ENCODE measurements at regions not wholly inside any gene's neighbourhood (a gene's known extent, or its start where the extent isn't known, plus 50 kb on each side); places are given as distances from the start of the nearest gene placed in this dataset.

GRCh38 chr17:69872675-69873262, 202.3 kb upstream of the KCNJ16 start:
- no peak for TF ChIP-seq CTCF (IDR thresholded peaks at IDR 0.05; ENCODE audit: extremely low read depth, insufficient read depth, missing control alignments)
- DNase-seq (ENCODE audit: low spot score) = no peak
- in situ Hi-C loops (cut with MboI; ENCODE audit: low pct_unique_long_range_greater_than_20kb, low sequenced_read_pairs, unreplicated experiment) = no loop called here

- in situ Hi-C loops (cut with MboI; ENCODE audit: low pct_unique_long_range_greater_than_20kb, low sequenced_read_pairs, unreplicated experiment) = no loop called here
- TF ChIP-seq CTCF (IDR thresholded peaks at IDR 0.05; ENCODE audit: extremely low read depth, insufficient read depth, missing control alignments) = no peak
These were observed 200.8 kb upstream of the KCNJ16 start for GRCh38 chr17:69874175-69874670.

GRCh38 chr17:69876757-69877156, 198.3 kb upstream of the KCNJ16 start:
- DNase-seq (ENCODE audit: low spot score) = no peak
- in situ Hi-C loops (cut with MboI; ENCODE audit: low pct_unique_long_range_greater_than_20kb, low sequenced_read_pairs, unreplicated experiment) = no loop called here
- no peak for TF ChIP-seq CTCF (IDR thresholded peaks at IDR 0.05; ENCODE audit: extremely low read depth, insufficient read depth, missing control alignments)

More at GRCh38 chr17:69874175-69874670, 200.8 kb upstream of the KCNJ16 start:
- DNase-seq (ENCODE audit: low spot score) = no peak

- TF ChIP-seq CTCF (IDR thresholded peaks at IDR 0.05; ENCODE audit: extremely low read depth, insufficient read depth, missing control alignments) = no peak
- no peak for DNase-seq (ENCODE audit: low spot score)
- in situ Hi-C loops (cut with MboI; ENCODE audit: low pct_unique_long_range_greater_than_20kb, low sequenced_read_pairs, unreplicated experiment) = no loop called here
These were observed 196.4 kb upstream of the KCNJ16 start for GRCh38 chr17:69878661-69879060.

- DNase-seq (ENCODE audit: low spot score) = no peak
- TF ChIP-seq CTCF (IDR thresholded peaks at IDR 0.05; ENCODE audit: extremely low read depth, insufficient read depth, missing control alignments) = no peak
- in situ Hi-C loops (cut with MboI; ENCODE audit: low pct_unique_long_range_greater_than_20kb, low sequenced_read_pairs, unreplicated experiment) = no loop called here
These were observed 195.4 kb upstream of the KCNJ16 start for GRCh38 chr17:69879576-69879975.

- in situ Hi-C loops (cut with MboI; ENCODE audit: low pct_unique_long_range_greater_than_20kb, low sequenced_read_pairs, unreplicated experiment) = no loop called here
- no peak for DNase-seq (ENCODE audit: low spot score)
- no peak for TF ChIP-seq CTCF (IDR thresholded peaks at IDR 0.05; ENCODE audit: extremely low read depth, insufficient read depth, missing control alignments)
These were observed 194.4 kb upstream of the KCNJ16 start for GRCh38 chr17:69880591-69881112.
